ENCODE measurements at regions not wholly inside any gene's neighbourhood (a gene's known extent, or its start where the extent isn't known, plus 50 kb on each side); places are given as distances from the start of the nearest gene placed in this dataset.

DNA sequence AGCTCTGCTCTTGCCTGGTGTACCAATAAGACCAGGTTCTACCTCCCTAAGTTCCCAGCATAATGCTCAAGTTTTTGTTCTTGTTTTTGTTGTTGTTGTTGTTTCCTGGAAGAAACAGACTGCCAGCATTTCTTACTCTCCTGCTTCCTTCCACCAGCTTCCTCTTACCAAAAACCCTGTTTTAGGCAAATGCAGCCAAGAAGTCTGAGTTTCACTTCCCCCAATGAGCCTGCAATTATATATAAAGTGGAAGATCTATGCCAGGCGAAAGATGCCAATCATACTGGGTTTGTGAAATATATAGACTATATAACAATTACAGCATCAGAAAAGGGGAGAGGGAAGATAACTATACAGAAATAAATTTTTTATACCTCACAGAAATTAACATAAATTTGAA, 931.5 kb upstream of the FAT3 start:
- POLR2A ChIA-PET, result no interaction called here
- TF ChIP-seq ZNF219 (CRISPR knock-in tag; IDR thresholded peaks at IDR 0.05; ENCODE audit: borderline replicate concordance) (no peak), RORB (CRISPR knock-in tag; IDR thresholded peaks at IDR 0.05) (no peak), OVOL2 (CRISPR knock-in tag; IDR thresholded peaks at IDR 0.05; ENCODE audit: borderline replicate concordance) (no peak), FOXJ3 (CRISPR knock-in tag; IDR thresholded peaks at IDR 0.05; ENCODE audit: borderline replicate concordance) (no peak), TP53 (CRISPR knock-in tag; IDR thresholded peaks at IDR 0.05) (no peak), ZNF138 (CRISPR knock-in tag; conservative IDR thresholded peaks at IDR 0.05) (no peak), ZBTB21 (CRISPR knock-in tag; IDR thresholded peaks at IDR 0.05; ENCODE audit: borderline replicate concordance) (no peak), ETV6 (CRISPR knock-in tag; IDR thresholded peaks at IDR 0.05) (no peak), GABPB1 (CRISPR knock-in tag; IDR thresholded peaks at IDR 0.05) (no peak)
- TF ChIP-seq, protein P1, sequence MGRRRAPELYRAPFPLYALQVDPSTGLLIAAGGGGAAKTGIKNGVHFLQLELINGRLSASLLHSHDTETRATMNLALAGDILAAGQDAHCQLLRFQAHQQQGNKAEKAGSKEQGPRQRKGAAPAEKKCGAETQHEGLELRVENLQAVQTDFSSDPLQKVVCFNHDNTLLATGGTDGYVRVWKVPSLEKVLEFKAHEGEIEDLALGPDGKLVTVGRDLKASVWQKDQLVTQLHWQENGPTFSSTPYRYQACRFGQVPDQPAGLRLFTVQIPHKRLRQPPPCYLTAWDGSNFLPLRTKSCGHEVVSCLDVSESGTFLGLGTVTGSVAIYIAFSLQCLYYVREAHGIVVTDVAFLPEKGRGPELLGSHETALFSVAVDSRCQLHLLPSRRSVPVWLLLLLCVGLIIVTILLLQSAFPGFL (CRISPR knock-in tag; IDR thresholded peaks at IDR 0.05; ENCODE audit: borderline replicate concordance), result no peak
- TF ChIP-seq, protein P2, sequence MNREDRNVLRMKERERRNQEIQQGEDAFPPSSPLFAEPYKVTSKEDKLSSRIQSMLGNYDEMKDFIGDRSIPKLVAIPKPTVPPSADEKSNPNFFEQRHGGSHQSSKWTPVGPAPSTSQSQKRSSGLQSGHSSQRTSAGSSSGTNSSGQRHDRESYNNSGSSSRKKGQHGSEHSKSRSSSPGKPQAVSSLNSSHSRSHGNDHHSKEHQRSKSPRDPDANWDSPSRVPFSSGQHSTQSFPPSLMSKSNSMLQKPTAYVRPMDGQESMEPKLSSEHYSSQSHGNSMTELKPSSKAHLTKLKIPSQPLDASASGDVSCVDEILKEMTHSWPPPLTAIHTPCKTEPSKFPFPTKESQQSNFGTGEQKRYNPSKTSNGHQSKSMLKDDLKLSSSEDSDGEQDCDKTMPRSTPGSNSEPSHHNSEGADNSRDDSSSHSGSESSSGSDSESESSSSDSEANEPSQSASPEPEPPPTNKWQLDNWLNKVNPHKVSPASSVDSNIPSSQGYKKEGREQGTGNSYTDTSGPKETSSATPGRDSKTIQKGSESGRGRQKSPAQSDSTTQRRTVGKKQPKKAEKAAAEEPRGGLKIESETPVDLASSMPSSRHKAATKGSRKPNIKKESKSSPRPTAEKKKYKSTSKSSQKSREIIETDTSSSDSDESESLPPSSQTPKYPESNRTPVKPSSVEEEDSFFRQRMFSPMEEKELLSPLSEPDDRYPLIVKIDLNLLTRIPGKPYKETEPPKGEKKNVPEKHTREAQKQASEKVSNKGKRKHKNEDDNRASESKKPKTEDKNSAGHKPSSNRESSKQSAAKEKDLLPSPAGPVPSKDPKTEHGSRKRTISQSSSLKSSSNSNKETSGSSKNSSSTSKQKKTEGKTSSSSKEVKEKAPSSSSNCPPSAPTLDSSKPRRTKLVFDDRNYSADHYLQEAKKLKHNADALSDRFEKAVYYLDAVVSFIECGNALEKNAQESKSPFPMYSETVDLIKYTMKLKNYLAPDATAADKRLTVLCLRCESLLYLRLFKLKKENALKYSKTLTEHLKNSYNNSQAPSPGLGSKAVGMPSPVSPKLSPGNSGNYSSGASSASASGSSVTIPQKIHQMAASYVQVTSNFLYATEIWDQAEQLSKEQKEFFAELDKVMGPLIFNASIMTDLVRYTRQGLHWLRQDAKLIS (CRISPR knock-in tag; IDR thresholded peaks at IDR 0.05; ENCODE audit: borderline replicate concordance), result no peak
- TF ChIP-seq, protein P3, sequence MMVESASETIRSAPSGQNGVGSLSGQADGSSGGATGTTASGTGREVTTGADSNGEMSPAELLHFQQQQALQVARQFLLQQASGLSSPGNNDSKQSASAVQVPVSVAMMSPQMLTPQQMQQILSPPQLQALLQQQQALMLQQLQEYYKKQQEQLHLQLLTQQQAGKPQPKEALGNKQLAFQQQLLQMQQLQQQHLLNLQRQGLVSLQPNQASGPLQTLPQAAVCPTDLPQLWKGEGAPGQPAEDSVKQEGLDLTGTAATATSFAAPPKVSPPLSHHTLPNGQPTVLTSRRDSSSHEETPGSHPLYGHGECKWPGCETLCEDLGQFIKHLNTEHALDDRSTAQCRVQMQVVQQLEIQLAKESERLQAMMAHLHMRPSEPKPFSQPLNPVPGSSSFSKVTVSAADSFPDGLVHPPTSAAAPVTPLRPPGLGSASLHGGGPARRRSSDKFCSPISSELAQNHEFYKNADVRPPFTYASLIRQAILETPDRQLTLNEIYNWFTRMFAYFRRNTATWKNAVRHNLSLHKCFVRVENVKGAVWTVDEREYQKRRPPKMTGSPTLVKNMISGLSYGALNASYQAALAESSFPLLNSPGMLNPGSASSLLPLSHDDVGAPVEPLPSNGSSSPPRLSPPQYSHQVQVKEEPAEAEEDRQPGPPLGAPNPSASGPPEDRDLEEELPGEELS (CRISPR knock-in tag; IDR thresholded peaks at IDR 0.05), result no peak
- TF ChIP-seq, protein P4, sequence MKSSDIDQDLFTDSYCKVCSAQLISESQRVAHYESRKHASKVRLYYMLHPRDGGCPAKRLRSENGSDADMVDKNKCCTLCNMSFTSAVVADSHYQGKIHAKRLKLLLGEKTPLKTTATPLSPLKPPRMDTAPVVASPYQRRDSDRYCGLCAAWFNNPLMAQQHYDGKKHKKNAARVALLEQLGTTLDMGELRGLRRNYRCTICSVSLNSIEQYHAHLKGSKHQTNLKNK (CRISPR knock-in tag; IDR thresholded peaks at IDR 0.05), result no peak
- TF ChIP-seq, protein P5, sequence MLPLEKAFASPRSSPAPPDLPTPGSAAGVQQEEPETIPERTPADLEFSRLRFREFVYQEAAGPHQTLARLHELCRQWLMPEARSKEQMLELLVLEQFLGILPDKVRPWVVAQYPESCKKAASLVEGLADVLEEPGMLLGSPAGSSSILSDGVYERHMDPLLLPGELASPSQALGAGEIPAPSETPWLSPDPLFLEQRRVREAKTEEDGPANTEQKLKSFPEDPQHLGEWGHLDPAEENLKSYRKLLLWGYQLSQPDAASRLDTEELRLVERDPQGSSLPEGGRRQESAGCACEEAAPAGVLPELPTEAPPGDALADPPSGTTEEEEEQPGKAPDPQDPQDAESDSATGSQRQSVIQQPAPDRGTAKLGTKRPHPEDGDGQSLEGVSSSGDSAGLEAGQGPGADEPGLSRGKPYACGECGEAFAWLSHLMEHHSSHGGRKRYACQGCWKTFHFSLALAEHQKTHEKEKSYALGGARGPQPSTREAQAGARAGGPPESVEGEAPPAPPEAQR (CRISPR knock-in tag; IDR thresholded peaks at IDR 0.05), result no peak
- H3K9me3 Mint-ChIP-seq, result no peaks in the 10 kb centered on the region
- H3K36me3 Mint-ChIP-seq, result no peaks in the 10 kb centered on the region
- no peak for ATAC-seq
- no peak overlapping the region for H3K4me3 Mint-ChIP-seq
- DNase-seq (ENCODE audit: low spot score), result no peak
- CTCF ChIA-PET, result interaction anchor here (0.6 kb wide), 1 partner anchor 39 kb away, joined by 4 read pairs; no protein-coding TSS in a partner anchor
- H3K27ac Mint-ChIP-seq, result no peak overlapping the region
- H3K27me3 Mint-ChIP-seq (ENCODE audit: low read depth), result no peaks in the 10 kb centered on the region
- H3K4me1 Mint-ChIP-seq, result no peaks in the 10 kb centered on the region

DNA sequence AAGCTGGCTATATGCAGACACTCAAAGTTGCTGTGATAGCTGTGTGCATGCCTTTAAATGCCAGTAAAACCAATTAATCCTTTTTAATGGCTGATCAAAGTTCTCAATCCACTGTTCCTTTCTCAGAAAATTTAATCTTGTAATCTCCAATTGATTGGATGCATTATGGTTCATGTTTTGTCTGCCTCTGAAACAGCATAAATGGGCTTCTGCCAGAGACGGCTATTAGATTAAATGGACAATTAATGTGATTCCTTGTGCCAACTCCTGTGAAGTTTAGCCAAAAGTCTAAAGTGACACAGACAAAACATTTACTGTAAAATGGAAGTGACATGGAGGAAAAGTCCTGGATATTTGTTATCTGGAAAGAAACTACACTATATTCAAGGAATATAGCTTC, 952.5 kb upstream of the FAT3 start:
- Mint-ChIP-seq H3K27ac (no peak overlapping the region), H3K4me1 (no peaks in the 10 kb centered on the region), H3K4me3 (no peak overlapping the region), H3K27me3 (ENCODE audit: low read depth) (no peaks in the 10 kb centered on the region), H3K36me3 (no peaks in the 10 kb centered on the region), H3K9me3 (peaks cover 3% of the 10 kb centered on the region)
- ATAC-seq (no peak), DNase-seq (ENCODE audit: low spot score) (no peak)
- ChIA-PET CTCF (no interaction called here), POLR2A (no interaction called here)
- TF ChIP-seq ZNF317 (CRISPR knock-in tag; IDR thresholded peaks at IDR 0.05; ENCODE audit: borderline replicate concordance, low read depth), result no peak
- TF ChIP-seq NR2C2 (CRISPR knock-in tag; IDR thresholded peaks at IDR 0.05), result no peak
- TF ChIP-seq ETV6 (CRISPR knock-in tag; IDR thresholded peaks at IDR 0.05), result no peak
- TF ChIP-seq, protein P6, sequence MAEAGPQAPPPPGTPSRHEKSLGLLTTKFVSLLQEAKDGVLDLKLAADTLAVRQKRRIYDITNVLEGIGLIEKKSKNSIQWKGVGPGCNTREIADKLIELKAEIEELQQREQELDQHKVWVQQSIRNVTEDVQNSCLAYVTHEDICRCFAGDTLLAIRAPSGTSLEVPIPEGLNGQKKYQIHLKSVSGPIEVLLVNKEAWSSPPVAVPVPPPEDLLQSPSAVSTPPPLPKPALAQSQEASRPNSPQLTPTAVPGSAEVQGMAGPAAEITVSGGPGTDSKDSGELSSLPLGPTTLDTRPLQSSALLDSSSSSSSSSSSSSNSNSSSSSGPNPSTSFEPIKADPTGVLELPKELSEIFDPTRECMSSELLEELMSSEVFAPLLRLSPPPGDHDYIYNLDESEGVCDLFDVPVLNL (CRISPR knock-in tag; IDR thresholded peaks at IDR 0.05; ENCODE audit: borderline replicate concordance, low read depth), result no peak
- TF ChIP-seq TP53 (CRISPR knock-in tag; IDR thresholded peaks at IDR 0.05), result no peak
- TF ChIP-seq, protein P7, sequence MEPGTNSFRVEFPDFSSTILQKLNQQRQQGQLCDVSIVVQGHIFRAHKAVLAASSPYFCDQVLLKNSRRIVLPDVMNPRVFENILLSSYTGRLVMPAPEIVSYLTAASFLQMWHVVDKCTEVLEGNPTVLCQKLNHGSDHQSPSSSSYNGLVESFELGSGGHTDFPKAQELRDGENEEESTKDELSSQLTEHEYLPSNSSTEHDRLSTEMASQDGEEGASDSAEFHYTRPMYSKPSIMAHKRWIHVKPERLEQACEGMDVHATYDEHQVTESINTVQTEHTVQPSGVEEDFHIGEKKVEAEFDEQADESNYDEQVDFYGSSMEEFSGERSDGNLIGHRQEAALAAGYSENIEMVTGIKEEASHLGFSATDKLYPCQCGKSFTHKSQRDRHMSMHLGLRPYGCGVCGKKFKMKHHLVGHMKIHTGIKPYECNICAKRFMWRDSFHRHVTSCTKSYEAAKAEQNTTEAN (CRISPR knock-in tag; IDR thresholded peaks at IDR 0.05), result no peak
- TF ChIP-seq MYBL2 (CRISPR knock-in tag; IDR thresholded peaks at IDR 0.05), result no peak
- no peak for TF ChIP-seq RORB (CRISPR knock-in tag; IDR thresholded peaks at IDR 0.05)
- no peak for TF ChIP-seq ZNF121 (CRISPR knock-in tag; IDR thresholded peaks at IDR 0.05)
- TF ChIP-seq, protein P8, sequence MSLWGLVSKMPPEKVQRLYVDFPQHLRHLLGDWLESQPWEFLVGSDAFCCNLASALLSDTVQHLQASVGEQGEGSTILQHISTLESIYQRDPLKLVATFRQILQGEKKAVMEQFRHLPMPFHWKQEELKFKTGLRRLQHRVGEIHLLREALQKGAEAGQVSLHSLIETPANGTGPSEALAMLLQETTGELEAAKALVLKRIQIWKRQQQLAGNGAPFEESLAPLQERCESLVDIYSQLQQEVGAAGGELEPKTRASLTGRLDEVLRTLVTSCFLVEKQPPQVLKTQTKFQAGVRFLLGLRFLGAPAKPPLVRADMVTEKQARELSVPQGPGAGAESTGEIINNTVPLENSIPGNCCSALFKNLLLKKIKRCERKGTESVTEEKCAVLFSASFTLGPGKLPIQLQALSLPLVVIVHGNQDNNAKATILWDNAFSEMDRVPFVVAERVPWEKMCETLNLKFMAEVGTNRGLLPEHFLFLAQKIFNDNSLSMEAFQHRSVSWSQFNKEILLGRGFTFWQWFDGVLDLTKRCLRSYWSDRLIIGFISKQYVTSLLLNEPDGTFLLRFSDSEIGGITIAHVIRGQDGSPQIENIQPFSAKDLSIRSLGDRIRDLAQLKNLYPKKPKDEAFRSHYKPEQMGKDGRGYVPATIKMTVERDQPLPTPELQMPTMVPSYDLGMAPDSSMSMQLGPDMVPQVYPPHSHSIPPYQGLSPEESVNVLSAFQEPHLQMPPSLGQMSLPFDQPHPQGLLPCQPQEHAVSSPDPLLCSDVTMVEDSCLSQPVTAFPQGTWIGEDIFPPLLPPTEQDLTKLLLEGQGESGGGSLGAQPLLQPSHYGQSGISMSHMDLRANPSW (CRISPR knock-in tag; conservative IDR thresholded peaks at IDR 0.05; ENCODE audit: low read depth), result no peak
